Sciatic nerve (tissue), 2 donors: ENCODE measurements at regions not wholly inside any gene's neighbourhood (a gene's known extent, or its start where the extent isn't known, plus 50 kb on each side); places are given as distances from the start of the nearest gene placed in this dataset.

Source experiments
- ATAC-seq: fragments of 200-7000 bp; cut with Tn5 transposase; one replicate; pipeline ENCODE4 v1.9.1; 2020; ENCODE audit warnings: mild to moderate bottlenecking, moderate library complexity
- DNase-seq: peaks from one replicate; pipeline ENCODE4 v3.0.0-alpha.2; 2020; ENCODE audit warnings: low spot score
- intact Hi-C: fragments of 100-400 bp; cut with DNase I; formaldehyde crosslinking; loops from one replicate; pipeline ENCODE4 v1.14.2; 2022
- donor health status: DM: no; HTN: no; CAD: no.
- donor health status: DM: no; HTN: no; CAD: no.

DNA sequence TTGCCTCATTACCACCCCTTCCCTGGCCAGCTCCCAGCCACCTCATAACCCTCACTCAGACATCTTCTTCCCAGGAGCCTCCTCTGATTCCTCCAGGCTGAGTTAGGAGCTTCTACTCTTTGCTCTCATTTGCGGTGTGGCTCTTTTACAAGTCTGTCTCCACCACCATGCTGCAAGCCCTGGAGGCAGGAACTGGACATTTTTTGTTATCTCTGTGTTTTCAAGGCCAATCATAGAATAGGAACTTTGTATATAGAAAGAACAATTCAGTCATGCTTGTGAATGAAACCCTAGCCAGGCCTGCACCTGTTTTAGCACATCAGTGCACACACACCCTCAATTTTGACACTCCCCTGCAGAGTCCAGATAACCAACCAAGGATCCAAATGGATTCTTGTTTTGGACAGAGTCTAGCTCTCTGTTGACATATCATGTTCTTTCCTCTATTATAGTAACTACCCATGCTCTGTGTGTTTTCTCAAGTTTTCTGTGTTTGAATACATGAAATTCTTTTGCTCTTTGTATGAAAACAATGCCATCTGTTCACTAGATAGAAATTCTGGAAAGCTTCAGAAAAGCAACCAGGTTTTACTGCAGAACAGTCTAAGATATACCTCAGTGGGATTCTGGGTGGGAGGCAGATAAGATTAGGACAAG is 60.9 kb upstream of the ZNF648 start:
- ATAC-seq (no peak), DNase-seq (no peak)
- intact Hi-C loops, result no loop called here

DNA sequence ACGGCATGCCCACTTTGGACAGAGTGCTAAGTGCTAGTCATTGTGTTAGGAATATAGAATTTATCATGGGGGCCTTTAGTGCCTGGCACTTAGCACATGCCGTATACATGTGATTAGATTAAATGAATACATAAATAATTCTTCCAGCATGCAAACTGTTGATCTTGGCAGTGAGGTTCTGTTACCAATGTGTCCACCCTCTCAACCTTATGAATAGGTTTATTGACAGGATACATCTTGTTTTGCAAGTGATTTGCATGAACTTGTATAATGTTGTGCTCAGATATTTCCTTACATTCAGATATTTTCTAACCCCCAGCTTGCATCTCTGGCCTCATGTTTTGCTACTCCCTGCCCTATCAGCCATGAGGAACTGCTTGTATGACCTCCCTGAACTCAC is 60.3 kb upstream of the ZNF648 start:
- DNase-seq (no peak), ATAC-seq (no peak)
- intact Hi-C loops, result no loop called here

DNA sequence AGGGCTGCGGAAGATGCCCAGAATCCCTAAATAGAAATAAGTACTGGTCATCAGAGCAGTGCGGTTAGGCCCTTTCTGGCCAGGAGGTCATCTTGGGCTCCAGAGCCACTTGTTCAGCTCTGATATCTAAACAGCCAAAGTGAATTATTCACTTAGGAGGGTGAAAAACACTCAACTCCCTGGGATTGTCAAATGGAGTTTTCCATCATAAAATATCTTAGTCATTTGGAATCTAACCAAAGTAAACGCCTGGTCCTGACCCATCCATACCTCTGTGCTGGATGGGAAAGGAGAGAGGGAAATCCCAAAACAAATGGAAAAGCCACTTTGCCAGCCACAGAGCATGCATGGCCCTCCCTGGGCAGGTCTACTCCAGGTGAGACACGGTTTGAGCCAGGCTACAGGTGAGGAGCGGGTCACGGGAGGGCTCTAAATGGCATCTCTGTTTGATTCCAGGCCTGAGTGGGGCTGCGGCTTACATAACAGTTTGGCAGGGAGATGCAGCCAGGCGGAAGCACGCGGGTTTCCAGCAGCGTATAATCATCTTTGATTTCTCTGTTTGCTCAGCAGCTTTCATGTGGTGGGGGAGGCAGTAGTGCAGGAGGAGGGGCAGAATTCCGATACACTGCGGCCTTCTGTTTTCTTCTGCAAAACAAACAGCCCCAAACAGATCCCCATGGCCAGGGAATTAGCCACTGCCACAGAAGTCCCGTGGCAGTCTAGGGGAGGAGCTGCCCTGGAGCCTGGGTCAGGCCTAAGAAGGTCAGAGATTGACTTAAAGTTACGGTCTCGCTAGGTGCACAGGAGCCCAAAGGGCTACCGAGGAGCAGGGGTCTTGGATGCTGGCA is 59.1 kb upstream of the ZNF648 start:
- intact Hi-C loops, result no loop called here
- DNase-seq, result peak; percentile 84
- peak; percentile 96 for ATAC-seq

DNA sequence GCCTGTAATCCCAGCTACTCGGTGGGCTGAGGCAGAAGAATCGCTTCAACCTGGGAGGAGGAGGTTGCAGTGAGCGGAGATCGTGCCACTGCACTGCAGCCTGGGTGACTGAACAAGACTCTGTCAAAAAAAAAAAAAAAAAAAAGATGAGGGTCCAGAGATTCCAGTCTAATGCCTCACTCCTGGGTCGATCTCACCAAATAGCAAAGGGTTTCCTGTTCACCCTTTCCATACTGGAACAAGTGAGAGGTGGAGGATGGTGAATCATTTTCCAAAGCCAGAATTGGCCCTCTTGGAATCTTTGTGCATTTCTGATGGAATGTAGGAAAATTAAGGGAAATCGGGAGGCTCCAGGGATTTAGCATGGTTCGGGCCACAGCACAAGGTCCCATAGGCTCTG is 58.1 kb upstream of the ZNF648 start:
- intact Hi-C loops, result no loop called here
- ATAC-seq (no peak), DNase-seq (no peak)

DNA sequence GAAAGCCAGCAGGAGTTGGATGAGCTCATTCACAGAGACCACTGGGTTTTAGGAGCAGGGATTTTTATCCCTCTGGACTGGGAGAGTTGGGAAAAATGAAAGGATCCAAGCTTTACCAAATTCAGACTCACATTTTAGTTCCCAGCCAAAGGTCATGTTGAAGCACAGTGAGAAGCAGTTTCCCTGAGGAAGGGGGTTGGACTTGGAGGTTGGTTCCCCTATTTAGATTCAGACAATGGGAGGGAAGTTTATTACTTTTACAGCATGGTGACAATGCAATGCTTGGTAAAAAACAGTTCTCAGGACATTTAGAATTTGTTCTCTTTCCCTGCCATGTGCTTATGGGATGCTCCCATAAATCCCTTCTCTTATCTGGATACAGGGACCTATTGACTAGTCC is 57.3 kb upstream of the ZNF648 start:
- ATAC-seq, result no peak
- intact Hi-C loops, result no loop called here
- no peak for DNase-seq

DNA sequence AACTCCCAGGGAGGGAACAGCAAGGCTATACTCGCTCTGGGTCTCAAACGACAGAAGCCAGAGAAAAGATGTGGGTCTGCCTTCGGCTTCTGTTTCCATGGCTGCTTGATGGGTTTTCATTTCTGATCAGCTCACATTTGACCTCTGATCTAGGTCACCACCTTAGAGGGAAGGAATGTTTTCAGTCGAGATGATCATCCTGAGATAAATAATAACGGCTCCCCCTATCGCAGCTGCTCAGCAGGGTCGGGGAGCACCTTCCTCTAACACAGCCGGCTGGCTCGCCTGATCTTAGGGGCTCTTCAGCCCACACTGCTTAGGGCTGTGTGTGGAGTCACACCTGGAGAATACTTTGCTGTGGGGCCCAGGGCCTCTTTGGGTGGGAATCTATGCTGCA is 53.1 kb upstream of the ZNF648 start:
- no peak for DNase-seq
- ATAC-seq, result peak; percentile 37
- intact Hi-C loops, result no loop called here

DNA sequence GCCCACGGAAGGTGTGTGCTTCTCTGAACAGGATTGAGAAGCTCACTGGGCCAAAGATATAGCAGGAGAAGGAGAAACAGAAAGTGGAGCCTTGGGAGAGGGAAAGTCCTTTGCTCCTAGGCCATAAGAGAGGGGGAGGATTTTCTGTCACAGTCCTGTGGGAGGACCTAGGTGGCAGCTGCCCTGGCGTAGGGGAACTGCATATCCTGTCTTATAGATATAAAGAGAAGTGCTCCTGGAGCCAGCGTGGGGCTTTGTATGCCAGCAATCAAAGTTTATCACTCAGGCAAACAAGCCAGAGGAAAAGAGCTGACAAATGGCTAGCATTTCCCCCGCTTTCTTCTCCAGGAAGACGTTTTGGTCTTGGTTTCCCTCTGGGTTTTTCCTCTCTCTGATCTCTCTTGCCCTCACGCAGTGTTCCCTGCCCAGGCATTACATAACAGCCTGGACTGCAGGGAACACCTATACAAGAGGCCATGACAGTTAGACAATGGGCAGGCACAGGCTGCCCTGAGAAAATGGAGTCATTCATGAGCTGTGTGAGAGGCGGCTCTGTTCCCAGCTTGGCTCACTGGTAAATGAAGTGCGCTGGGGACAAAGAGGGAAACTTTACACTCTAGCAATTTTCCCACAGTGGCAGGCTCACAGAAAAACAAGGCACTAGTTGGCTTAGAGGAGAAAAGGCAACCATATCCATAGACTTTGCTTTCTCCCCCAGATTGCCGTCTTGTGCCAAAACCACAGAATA is 52.5 kb upstream of the ZNF648 start:
- ATAC-seq (peak; percentile 91), DNase-seq (no peak)
- intact Hi-C loops, result no loop called here

DNA sequence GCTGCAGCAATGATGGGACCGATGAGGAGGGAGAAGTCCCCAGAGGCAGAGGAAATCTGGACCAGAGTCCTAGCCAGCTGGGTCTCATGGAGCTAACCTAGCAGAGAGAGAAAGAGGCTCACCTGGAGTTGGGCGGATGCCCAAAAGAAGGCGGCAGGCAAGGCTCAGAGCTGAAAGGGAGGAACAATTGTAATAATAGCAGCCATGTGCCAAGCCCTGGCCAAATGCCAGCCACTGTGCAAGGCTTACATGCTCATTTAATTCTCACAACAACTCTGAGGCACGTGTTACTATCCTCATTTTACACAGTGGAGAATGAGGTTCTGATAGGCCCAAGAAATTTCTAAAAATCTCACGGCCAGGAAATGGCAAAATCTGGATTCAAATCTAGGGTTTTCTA is 50.0 kb upstream of the ZNF648 start:
- intact Hi-C loops, result no loop called here
- DNase-seq (no peak), ATAC-seq (no peak)
